WTC11 (cell line): ENCODE measurements at regions not wholly inside any gene's neighbourhood (a gene's known extent, or its start where the extent isn't known, plus 50 kb on each side); places are given as distances from the start of the nearest gene placed in this dataset.

ENCODE experiments used
- ATAC-seq: fragments of 200-7000 bp; cut with Tn5 transposase; 2 replicates; pipeline ENCODE4 v1.10.0; 2021; ENCODE audit warnings: mild to moderate bottlenecking, moderate library complexity
- CTCF ChIA-PET: fragments of 300-600 bp; sonication (Branson Sonifier 250); formaldehyde crosslinking; loops from one replicate; lab custom pipeline; 2021; ENCODE audit warnings: antibody characterized with exemption; lab: Charles Lee
- POLR2A ChIA-PET: fragments of 350-600 bp; sonication (Branson Sonifier 250); formaldehyde crosslinking; loops from one replicate; lab custom pipeline; 2021; ENCODE audit warnings: antibody characterized with exemption; lab: Charles Lee
- DNase-seq: peaks from one replicate; pipeline ENCODE4 v3.0.0; 2021; ENCODE audit warnings: low spot score
- H3K27ac Mint-ChIP-seq: 2 replicates; pipeline ENCODE4 v1.8.0; 2021; ENCODE audit warnings: mixed read lengths
- H3K27me3 Mint-ChIP-seq: 2 replicates; pipeline ENCODE4 v1.8.0; 2021; ENCODE audit warnings: low read depth, mild to moderate bottlenecking, moderate library complexity, mixed read lengths
- H3K36me3 Mint-ChIP-seq: 2 replicates; pipeline ENCODE4 v1.8.0; 2021; ENCODE audit warnings: mixed read lengths
- H3K4me1 Mint-ChIP-seq: 2 replicates; pipeline ENCODE4 v1.8.0; 2022; ENCODE audit warnings: mixed read lengths
- H3K4me3 Mint-ChIP-seq: 2 replicates; pipeline ENCODE4 v1.8.0; 2021; ENCODE audit warnings: mild to moderate bottlenecking, moderate library complexity, mixed read lengths
- H3K9me3 Mint-ChIP-seq: 2 replicates; pipeline ENCODE4 v1.8.0; 2021; ENCODE audit warnings: mixed read lengths
- ATF2 ChIP-seq: sonication (generic); formaldehyde crosslinking; IDR thresholded peaks from 2 replicates; pipeline ENCODE4 v1.8.1; 2022; ENCODE audit warnings: low read depth, missing genetic modification reagents, borderline replicate concordance
- CBFB ChIP-seq: sonication (generic); formaldehyde crosslinking; IDR thresholded peaks from 2 replicates; pipeline ENCODE4 v1.8.1; 2022; ENCODE audit warnings: mild to moderate bottlenecking, low read depth, missing genetic modification reagents
- EMX1 ChIP-seq: fragments of 250-450 bp; sonication (Bioruptor Pico); IDR thresholded peaks from 2 replicates; pipeline ENCODE4 v1.8.0; 2021; ENCODE audit warnings: mild to moderate bottlenecking
- FOXJ3 ChIP-seq: sonication (generic); formaldehyde crosslinking; IDR thresholded peaks from 2 replicates; pipeline ENCODE4 v1.9.0; 2021; ENCODE audit warnings: missing genetic modification reagents, mild to moderate bottlenecking, borderline replicate concordance
- FOXP1 ChIP-seq: sonication (generic); formaldehyde crosslinking; IDR thresholded peaks from 2 replicates; pipeline ENCODE4 v1.8.0; 2022; ENCODE audit warnings: missing genetic modification reagents, mild to moderate bottlenecking, moderate library complexity, borderline replicate concordance
- GRHL2 ChIP-seq: fragments of 250-450 bp; sonication (Bioruptor Pico); IDR thresholded peaks from 2 replicates; pipeline ENCODE4 v1.8.0; 2022; ENCODE audit warnings: mild to moderate bottlenecking, moderate library complexity; ENCODE audit not compliant: insufficient replicate concordance, severe bottlenecking
- HMGA2 ChIP-seq: fragments of 250-450 bp; sonication (Bioruptor Pico); IDR thresholded peaks from 2 replicates; pipeline ENCODE4 v1.4.0; 2021; ENCODE audit warnings: mild to moderate bottlenecking, moderate library complexity
- IRF2 ChIP-seq: sonication (generic); formaldehyde crosslinking; IDR thresholded peaks from 2 replicates; pipeline ENCODE4 v1.8.0; 2022; ENCODE audit warnings: low read depth, missing genetic modification reagents, borderline replicate concordance
- JAZF1 ChIP-seq: fragments of 250-450 bp; sonication (Bioruptor Pico); IDR thresholded peaks from 2 replicates; pipeline ENCODE4 v1.9.0; 2021; ENCODE audit warnings: moderate library complexity, mild to moderate bottlenecking, inconsistent platforms
- JUN ChIP-seq: sonication (generic); formaldehyde crosslinking; IDR thresholded peaks from 2 replicates; pipeline ENCODE4 v1.8.0; 2023; ENCODE audit warnings: mild to moderate bottlenecking, missing genetic modification reagents
- NR2C2 ChIP-seq: sonication (generic); formaldehyde crosslinking; IDR thresholded peaks from 2 replicates; pipeline ENCODE4 v1.8.0; 2022; ENCODE audit warnings: mild to moderate bottlenecking, missing genetic modification reagents
- PRDM15 ChIP-seq: sonication (generic); formaldehyde crosslinking; IDR thresholded peaks from 2 replicates; pipeline ENCODE4 v1.8.0; 2022; ENCODE audit warnings: missing genetic modification reagents
- PREB ChIP-seq: sonication (generic); formaldehyde crosslinking; IDR thresholded peaks from 2 replicates; pipeline ENCODE4 v1.8.1; 2022; ENCODE audit warnings: mild to moderate bottlenecking, missing genetic modification reagents, moderate library complexity, borderline replicate concordance
- PRRX2 ChIP-seq: fragments of 250-450 bp; sonication (Bioruptor Pico); IDR thresholded peaks from 2 replicates; pipeline ENCODE4 v1.8.0; 2021; ENCODE audit warnings: mild to moderate bottlenecking
- SOX15 ChIP-seq: fragments of 250-450 bp; sonication (Bioruptor Pico); IDR thresholded peaks from 2 replicates; pipeline ENCODE4 v1.9.0; 2021; ENCODE audit warnings: mild to moderate bottlenecking
- STAT6 ChIP-seq: sonication (generic); formaldehyde crosslinking; conservative IDR thresholded peaks from 2 replicates; pipeline ENCODE4 v1.8.1; 2023; ENCODE audit warnings: mild to moderate bottlenecking, low read depth, missing genetic modification reagents, moderate library complexity
- TCF7 ChIP-seq: sonication (generic); formaldehyde crosslinking; IDR thresholded peaks from 2 replicates; pipeline ENCODE4 v1.8.0; 2022; ENCODE audit warnings: mild to moderate bottlenecking, low read depth, missing genetic modification reagents, moderate library complexity
- TEAD4 ChIP-seq: sonication (generic); formaldehyde crosslinking; IDR thresholded peaks from 2 replicates; pipeline ENCODE4 v1.8.0; 2022; ENCODE audit warnings: mild to moderate bottlenecking, missing genetic modification reagents
- USF1 ChIP-seq: sonication (generic); formaldehyde crosslinking; IDR thresholded peaks from 2 replicates; pipeline ENCODE4 v1.8.0; 2022; ENCODE audit warnings: mild to moderate bottlenecking, missing genetic modification reagents
- ZBTB43 ChIP-seq: sonication (generic); formaldehyde crosslinking; IDR thresholded peaks from 2 replicates; pipeline ENCODE4 v1.8.1; 2023; ENCODE audit warnings: mild to moderate bottlenecking, missing genetic modification reagents
- ZNF423 ChIP-seq: fragments of 250-450 bp; sonication (Bioruptor Pico); IDR thresholded peaks from 2 replicates; pipeline ENCODE4 v2.1.2; 2022; ENCODE audit warnings: mild to moderate bottlenecking, moderate library complexity

GRCh38 chr2:239495791-239496233 is 95.0 kb upstream of the HDAC4 start:
- Mint-ChIP-seq H3K36me3 (peaks cover 6% of the 10 kb centered on the region; the same call in 1 of the 2 replicates), H3K9me3 (peaks cover 21% of the 10 kb centered on the region), H3K4me1 (no peaks in the 10 kb centered on the region), H3K4me3 (no peak overlapping the region), H3K27ac (no peak overlapping the region), H3K27me3 (no peaks in the 10 kb centered on the region; the same call in 1 of the 2 replicates)
- DNase-seq (no peak), ATAC-seq (no peak)
- ChIA-PET POLR2A (no interaction called here), CTCF (no interaction called here)
- no peak for TF ChIP-seq FOXJ3 (CRISPR knock-in tag)
- TF ChIP-seq PRRX2 (CRISPR knock-in tag): no peak
- TF ChIP-seq TCF7 (CRISPR knock-in tag): no peak
- no peak for TF ChIP-seq PRDM15 (CRISPR knock-in tag)
- no peak for TF ChIP-seq JAZF1 (CRISPR knock-in tag)
- TF ChIP-seq HMGA2 (CRISPR knock-in tag): no peak
- TF ChIP-seq, all 79 proteins: peak for 0

- POLR2A ChIA-PET: no interaction called here
- no peak overlapping the region for H3K4me3 Mint-ChIP-seq
- H3K4me1 Mint-ChIP-seq: no peaks in the 10 kb centered on the region
These were observed 94.4 kb upstream of the HDAC4 start for GRCh38 chr2:239495175-239495574.

GRCh38 chr2:239494578-239494977 is 93.8 kb upstream of the HDAC4 start:
- ChIA-PET POLR2A (no interaction called here), CTCF (interaction anchor here (0.9 to 1.1 kb wide), 2 partner anchors 39 to 440 kb away, joined by 3 read pairs; no protein-coding TSS in a partner anchor)
- peaks cover 6% of the 10 kb centered on the region; the same call in 1 of the 2 replicates for H3K36me3 Mint-ChIP-seq
- no peaks in the 10 kb centered on the region; the same call in 1 of the 2 replicates for H3K27me3 Mint-ChIP-seq
- no peaks in the 10 kb centered on the region for H3K4me1 Mint-ChIP-seq
- no peak overlapping the region for H3K27ac Mint-ChIP-seq
- no peak for ATAC-seq
- peaks cover 25% of the 10 kb centered on the region for H3K9me3 Mint-ChIP-seq
- DNase-seq: no peak
- no peak overlapping the region for H3K4me3 Mint-ChIP-seq
- TF ChIP-seq IRF2 (CRISPR knock-in tag): no peak
- TF ChIP-seq ZNF423 (CRISPR knock-in tag): no peak
- TF ChIP-seq FOXP1 (CRISPR knock-in tag): no peak
- no peak for TF ChIP-seq ATF2 (CRISPR knock-in tag)
- TF ChIP-seq FOXJ3 (CRISPR knock-in tag): no peak
- no peak for TF ChIP-seq NR2C2 (CRISPR knock-in tag)
- TF ChIP-seq STAT6 (CRISPR knock-in tag): no peak
- TF ChIP-seq CBFB: no peak
- no peak for TF ChIP-seq TEAD4 (CRISPR knock-in tag)
- no peak for TF ChIP-seq PREB (CRISPR knock-in tag)
- no peak for TF ChIP-seq ZBTB43
- TF ChIP-seq EMX1 (CRISPR knock-in tag): no peak
- TF ChIP-seq JUN (CRISPR knock-in tag): no peak

More at GRCh38 chr2:239495175-239495574, 94.4 kb upstream of the HDAC4 start:
- CTCF ChIA-PET: no interaction called here
- Mint-ChIP-seq H3K27me3 (no peaks in the 10 kb centered on the region; the same call in 1 of the 2 replicates), H3K27ac (no peak overlapping the region)
- no peak for TF ChIP-seq GRHL2 (CRISPR knock-in tag)
- TF ChIP-seq USF1: no peak
- TF ChIP-seq SOX15: no peak
- TF ChIP-seq, all 79 proteins: peak for 0
- Mint-ChIP-seq H3K9me3 (peaks cover 25% of the 10 kb centered on the region), H3K36me3 (peaks cover 6% of the 10 kb centered on the region; the same call in 1 of the 2 replicates)
- DNase-seq: no peak
- ATAC-seq: no peak
